Karpas-422 (cell line): ENCODE measurements at regions not wholly inside any gene's neighbourhood (a gene's known extent, or its start where the extent isn't known, plus 50 kb on each side); places are given as distances from the start of the nearest gene placed in this dataset.

Experiments used
- DNase-seq: peaks from one replicate; pipeline ENCODE4 v3.0.0-alpha.2; 2015
- H2AFZ ChIP-seq: fragments of 200-600 bp; sonication (generic); 2 replicates; pipeline ENCODE4 v1.6.1; 2014; ENCODE audit warnings: antibody characterized with exemption, low read length, mixed read lengths
- H3K27ac ChIP-seq: fragments of 200-600 bp; sonication (generic); 2 replicates; pipeline ENCODE4 v1.5.1; 2014; ENCODE audit warnings: mild to moderate bottlenecking, low read length, moderate library complexity
- H3K27me3 ChIP-seq: fragments of 200-600 bp; sonication (generic); 2 replicates; pipeline ENCODE4 v1.6.1; 2014; ENCODE audit warnings: low read length, mixed read lengths
- H3K36me3 ChIP-seq: fragments of 200-600 bp; sonication (generic); 2 replicates; pipeline ENCODE4 v1.6.1; 2014; ENCODE audit warnings: low read length, mixed read lengths; ENCODE audit not compliant: insufficient read depth
- H3K4me1 ChIP-seq: fragments of 200-600 bp; sonication (generic); 2 replicates; pipeline ENCODE4 v1.6.1; 2014; ENCODE audit warnings: mild to moderate bottlenecking, low read length, mixed read lengths
- H3K4me2 ChIP-seq: fragments of 200-600 bp; sonication (generic); 2 replicates; pipeline ENCODE4 v1.6.1; 2014; ENCODE audit warnings: low read length, low read depth, mild to moderate bottlenecking; ENCODE audit not compliant: poor library complexity, severe bottlenecking
- H3K4me3 ChIP-seq: fragments of 200-600 bp; sonication (generic); 2 replicates; pipeline ENCODE4 v1.5.1; 2014; ENCODE audit warnings: mild to moderate bottlenecking, antibody characterized with exemption, low read length, mixed read lengths
- H3K79me2 ChIP-seq: fragments of 200-600 bp; sonication (generic); 2 replicates; pipeline ENCODE4 v1.6.1; 2014; ENCODE audit warnings: mild to moderate bottlenecking, low read length, mixed read lengths
- H3K9ac ChIP-seq: fragments of 200-600 bp; sonication (generic); 2 replicates; pipeline ENCODE4 v1.6.0; 2014; ENCODE audit warnings: low read length
- H3K9me2 ChIP-seq: fragments of 200-600 bp; sonication (generic), shearing (Covaris generic); replicated peaks from 2 replicates; pipeline ENCODE4 v1.6.0; 2014; ENCODE audit warnings: mild to moderate bottlenecking, low read length, moderate library complexity; ENCODE audit not compliant: insufficient read depth
- H3K9me3 ChIP-seq: fragments of 300-700, 200-600 bp; sonication (generic); 2 replicates; pipeline ENCODE4 v1.6.1; 2014; ENCODE audit warnings: low read length, mixed read lengths
- H4K20me1 ChIP-seq: fragments of 200-600 bp; sonication (generic); 2 replicates; pipeline ENCODE4 v1.6.1; 2014; ENCODE audit warnings: mild to moderate bottlenecking, antibody characterized with exemption, low read length, low read depth; ENCODE audit not compliant: insufficient read depth

- no peaks in the 10 kb centered on the region for H3K79me2 ChIP-seq
- no peaks in the 10 kb centered on the region for H3K9me2 ChIP-seq
- DNase-seq = no peak
- no peak overlapping the region for H3K4me3 ChIP-seq
- no peak overlapping the region for H3K27ac ChIP-seq
- no peaks in the 10 kb centered on the region for H4K20me1 ChIP-seq
- no peaks in the 10 kb centered on the region for H3K9me3 ChIP-seq
- no peak overlapping the region for H3K9ac ChIP-seq
- H2AFZ ChIP-seq = no peak overlapping the region
- H3K36me3 ChIP-seq = no peaks in the 10 kb centered on the region
- no peaks in the 10 kb centered on the region for H3K27me3 ChIP-seq
- no peaks in the 10 kb centered on the region for H3K4me1 ChIP-seq
- H3K4me2 ChIP-seq = no peak overlapping the region
Observed at GRCh38 chr2:20516646-20517341, 69.9 kb downstream of the RHOB start.

- no peak overlapping the region for H3K4me2 ChIP-seq
- no peaks in the 10 kb centered on the region for H3K27me3 ChIP-seq
- H3K9me3 ChIP-seq = no peaks in the 10 kb centered on the region
- H4K20me1 ChIP-seq = no peaks in the 10 kb centered on the region
- H3K4me1 ChIP-seq = peaks cover 14% of the 10 kb centered on the region
- H3K9me2 ChIP-seq = no peaks in the 10 kb centered on the region
- no peak for DNase-seq
- no peak overlapping the region for H3K9ac ChIP-seq
- no peak overlapping the region for H2AFZ ChIP-seq
- no peaks in the 10 kb centered on the region for H3K36me3 ChIP-seq
- H3K4me3 ChIP-seq = no peak overlapping the region
- H3K79me2 ChIP-seq = no peaks in the 10 kb centered on the region
- H3K27ac ChIP-seq = no peak overlapping the region
Observed at GRCh38 chr2:20519309-20519708, 72.4 kb downstream of the RHOB start.

DNA sequence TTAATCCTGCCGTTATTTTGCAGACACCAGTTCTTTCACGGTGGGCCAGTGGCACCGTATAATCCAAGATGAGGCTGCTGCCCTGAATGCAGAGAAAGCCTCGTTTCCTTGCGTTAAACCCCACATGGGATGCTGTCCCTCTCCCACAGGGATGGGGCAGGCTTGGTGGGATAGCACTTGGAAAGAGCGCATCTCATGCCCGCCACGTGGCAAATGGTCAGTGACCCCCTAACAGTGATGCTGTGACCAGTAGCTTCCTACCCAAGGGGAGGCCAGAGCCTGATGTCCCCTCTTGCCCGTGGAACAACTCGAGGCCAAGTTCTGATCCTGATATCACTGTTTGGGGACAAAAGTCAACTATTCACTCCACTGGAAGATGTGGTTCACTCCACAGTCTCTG is 73.3 kb downstream of the RHOB start:
- Histone ChIP-seq H3K4me1 (peaks cover 22% of the 10 kb centered on the region), H3K79me2 (no peaks in the 10 kb centered on the region), H3K9ac (no peak overlapping the region), H3K36me3 (no peaks in the 10 kb centered on the region), H4K20me1 (no peaks in the 10 kb centered on the region), H2AFZ (no peak overlapping the region), H3K4me2 (no peak overlapping the region), H3K4me3 (no peak overlapping the region), H3K9me3 (no peaks in the 10 kb centered on the region), H3K27me3 (no peaks in the 10 kb centered on the region), H3K27ac (no peak overlapping the region), H3K9me2 (no peaks in the 10 kb centered on the region)
- DNase-seq = no peak

GRCh38 chr2:20521193-20521592 is 74.3 kb downstream of the RHOB start:
- Histone ChIP-seq H3K27ac (no peak overlapping the region), H3K9ac (no peak overlapping the region), H3K36me3 (no peaks in the 10 kb centered on the region), H3K9me2 (no peaks in the 10 kb centered on the region), H4K20me1 (no peaks in the 10 kb centered on the region), H3K4me2 (no peak overlapping the region), H3K79me2 (no peaks in the 10 kb centered on the region), H2AFZ (no peak overlapping the region), H3K4me1 (peaks cover 33% of the 10 kb centered on the region), H3K27me3 (no peaks in the 10 kb centered on the region), H3K4me3 (no peak overlapping the region), H3K9me3 (no peaks in the 10 kb centered on the region)
- no peak for DNase-seq

DNA sequence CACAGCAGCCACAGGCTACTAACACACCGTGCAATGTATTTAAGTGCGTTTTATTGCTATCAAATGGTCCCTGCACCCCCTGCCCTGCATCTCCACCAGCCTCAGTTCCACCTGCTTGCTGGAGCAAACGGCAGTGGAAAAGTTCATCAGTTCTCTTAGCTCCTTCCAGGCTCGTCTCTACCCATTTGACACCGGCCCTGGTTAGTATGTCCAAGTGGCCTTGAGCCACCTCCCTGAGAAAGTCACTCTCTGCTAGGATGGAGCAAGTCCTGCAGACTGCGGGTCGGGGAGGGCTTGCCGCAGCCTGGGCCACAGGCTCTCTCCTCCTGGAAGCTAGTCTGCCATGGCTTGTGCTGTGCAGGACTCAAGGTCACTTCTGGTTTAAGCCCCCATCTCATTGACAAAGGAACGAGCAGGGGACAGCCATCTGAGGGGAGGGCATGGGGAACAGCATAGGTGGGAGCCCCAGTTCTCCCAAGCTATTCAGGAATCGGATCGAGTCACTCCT is 74.9 kb downstream of the RHOB start:
- Histone ChIP-seq H3K9me3 (no peaks in the 10 kb centered on the region), H3K4me3 (no peak overlapping the region), H2AFZ (no peak overlapping the region), H3K79me2 (no peaks in the 10 kb centered on the region), H3K4me2 (no peak overlapping the region), H3K9ac (no peak overlapping the region), H3K27me3 (no peaks in the 10 kb centered on the region), H4K20me1 (no peaks in the 10 kb centered on the region), H3K9me2 (no peaks in the 10 kb centered on the region), H3K4me1 (peaks cover 38% of the 10 kb centered on the region), H3K27ac (no peak overlapping the region), H3K36me3 (no peaks in the 10 kb centered on the region)
- DNase-seq = no peak

DNA sequence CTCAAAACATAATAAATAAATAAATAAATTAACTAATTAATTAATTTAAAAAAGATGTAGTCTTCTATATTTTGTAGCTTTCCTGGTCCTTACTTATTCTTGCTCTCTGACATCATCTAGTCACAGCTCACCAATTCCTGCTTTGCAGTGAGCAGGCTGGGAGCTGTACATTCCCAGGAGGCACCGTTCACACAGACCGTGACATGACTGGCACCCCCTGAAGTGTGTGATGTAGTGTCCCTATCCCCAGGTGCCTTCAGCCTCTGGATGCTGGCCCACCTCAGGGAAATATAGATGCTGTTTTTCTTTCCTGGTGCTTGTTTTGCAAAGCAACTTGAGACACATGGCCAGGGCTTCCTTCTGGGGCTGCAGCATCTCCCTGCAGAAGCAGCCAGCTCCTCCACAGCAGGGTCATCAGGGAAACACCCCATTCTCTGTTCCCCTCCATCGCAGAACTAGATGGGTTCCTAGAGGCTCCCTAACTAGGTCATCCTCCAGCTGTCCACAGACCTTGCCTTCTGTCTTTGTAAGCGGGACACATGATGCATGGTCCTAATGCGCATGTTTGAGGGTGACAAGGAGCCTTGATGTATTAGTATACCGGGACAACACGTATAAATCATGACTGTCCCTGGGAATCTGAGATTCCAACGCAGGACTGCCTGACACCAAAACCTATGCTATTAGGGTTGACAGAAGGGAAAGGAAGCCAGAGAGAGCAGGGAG is 76.4 kb downstream of the RHOB start:
- Histone ChIP-seq H2AFZ (no peak overlapping the region), H3K36me3 (no peaks in the 10 kb centered on the region), H3K9ac (no peak overlapping the region), H3K27me3 (no peaks in the 10 kb centered on the region), H3K27ac (no peak overlapping the region), H3K4me2 (peak overlapping the region; percentile 37), H4K20me1 (no peaks in the 10 kb centered on the region), H3K79me2 (no peaks in the 10 kb centered on the region), H3K4me1 (peaks cover 43% of the 10 kb centered on the region), H3K4me3 (no peak overlapping the region), H3K9me3 (no peaks in the 10 kb centered on the region), H3K9me2 (no peaks in the 10 kb centered on the region)
- no peak for DNase-seq

DNA sequence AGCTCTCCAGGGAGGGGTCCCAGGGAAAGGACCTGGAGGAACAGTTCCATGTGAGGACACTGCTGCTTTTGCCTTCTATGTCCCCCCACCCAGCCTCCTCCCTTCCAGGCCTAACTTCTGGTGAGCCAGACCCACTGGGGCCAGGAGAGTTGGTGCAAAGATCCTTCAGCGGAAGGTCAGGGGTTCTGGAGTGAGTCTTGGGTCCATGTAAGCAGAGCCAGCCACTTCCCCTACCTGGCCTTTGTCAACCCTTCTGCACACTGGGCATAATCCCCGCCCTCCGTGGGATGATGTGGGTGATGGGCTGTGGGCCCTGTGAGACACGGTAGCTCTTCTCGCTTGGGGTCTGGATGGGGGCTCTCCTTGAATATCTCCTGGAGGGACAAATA is 76.9 kb downstream of the RHOB start:
- no peaks in the 10 kb centered on the region for H3K9me2 ChIP-seq
- H3K9me3 ChIP-seq = no peaks in the 10 kb centered on the region
- H3K36me3 ChIP-seq = no peaks in the 10 kb centered on the region
- no peak overlapping the region for H3K27ac ChIP-seq
- no peaks in the 10 kb centered on the region for H3K27me3 ChIP-seq
- H3K4me2 ChIP-seq = no peak overlapping the region
- H3K4me1 ChIP-seq = peaks cover 43% of the 10 kb centered on the region
- no peak overlapping the region for H3K4me3 ChIP-seq
- no peak overlapping the region for H3K9ac ChIP-seq
- no peaks in the 10 kb centered on the region for H4K20me1 ChIP-seq
- H2AFZ ChIP-seq = no peak overlapping the region
- DNase-seq = no peak
- H3K79me2 ChIP-seq = no peaks in the 10 kb centered on the region

DNA sequence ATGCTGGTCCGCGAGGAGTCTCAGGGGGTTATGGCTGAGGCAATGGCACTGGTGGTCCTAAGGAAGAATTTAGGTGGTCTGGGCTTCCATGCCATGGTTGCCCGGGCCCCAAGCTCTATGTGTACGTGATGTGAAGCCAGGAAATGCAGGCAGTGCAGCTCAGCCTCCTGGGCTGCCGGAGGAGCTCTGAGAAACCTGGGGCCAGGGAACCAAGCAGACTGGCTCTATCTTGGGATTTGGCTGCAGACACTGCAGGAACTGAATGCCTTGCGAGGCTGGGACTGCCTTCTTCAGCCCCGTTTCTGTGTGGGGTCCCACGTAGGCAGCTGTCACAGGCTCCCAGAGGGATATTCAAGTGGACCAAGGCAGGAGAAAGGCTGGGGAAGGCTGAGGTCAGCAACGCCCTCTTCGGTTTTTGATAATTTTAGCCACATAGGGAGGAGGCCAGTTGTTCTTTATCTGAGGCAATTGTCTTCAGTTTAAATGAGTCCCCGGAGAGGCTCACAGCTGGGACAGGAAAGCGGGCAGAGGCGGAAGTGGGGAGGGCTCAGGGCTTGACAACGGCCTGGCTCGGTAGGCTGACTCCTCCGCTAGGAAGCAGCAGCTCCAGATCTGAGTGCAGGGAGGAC is 77.7 kb downstream of the RHOB start:
- Histone ChIP-seq H2AFZ (no peak overlapping the region), H4K20me1 (no peaks in the 10 kb centered on the region), H3K36me3 (no peaks in the 10 kb centered on the region), H3K27ac (no peak overlapping the region), H3K27me3 (no peaks in the 10 kb centered on the region), H3K9ac (peak overlapping the region; percentile 33), H3K4me3 (peak overlapping the region; percentile 42; the same call in 1 of the 2 replicates), H3K4me2 (peak overlapping the region; percentile 66), H3K4me1 (peaks cover 43% of the 10 kb centered on the region), H3K9me2 (no peaks in the 10 kb centered on the region), H3K9me3 (no peaks in the 10 kb centered on the region), H3K79me2 (no peaks in the 10 kb centered on the region)
- peak; percentile 78 for DNase-seq
